Body of pancreas (tissue), 4 donors: ENCODE measurements at regions not wholly inside any gene's neighbourhood (a gene's known extent, or its start where the extent isn't known, plus 50 kb on each side); places are given as distances from the start of the nearest gene placed in this dataset.

Experiments
- ATAC-seq: fragments of 150-250 bp; one replicate; pipeline ENCODE4 v1.9.1; 2016
- DNase-seq, 4 donors: peaks; one replicate each; pipeline ENCODE4 v3.0.0-alpha.2; 2019
- H3K27ac ChIP-seq, 4 donors: fragments of 200-600 bp; sonication (generic); 1 replicate in 3 of 4; 2 replicates in 1 of 4; pipeline versions ENCODE4 v1.5.1 to v1.6.1; 2016 to 2019; ENCODE audit warnings: mild to moderate bottlenecking in 1 of 4, mixed read lengths in 1 of 4, moderate library complexity in 1 of 4
- H3K27me3 ChIP-seq, 2 donors: fragments of 200-600 bp; sonication (generic); one replicate each; pipeline ENCODE4 v1.6.0; 2016; ENCODE audit warnings: mild to moderate bottlenecking in 1 of 2
- H3K36me3 ChIP-seq, 2 donors: fragments of 200-600 bp; sonication (generic); replicated peaks in 1 of 2; 2 replicates each; pipeline ENCODE4 v1.5.1; 2016; ENCODE audit warnings: low read depth in 2 of 2; ENCODE audit not compliant: insufficient read depth in 1 of 2
- H3K4me1 ChIP-seq: fragments of 200-600 bp; sonication (generic); one replicate; pipeline ENCODE4 v1.6.0; 2016
- H3K4me3 ChIP-seq, 2 donors: fragments of 200-600 bp; sonication (generic); 1 replicate in 1 of 2; 2 replicates in 1 of 2; pipeline ENCODE4 v1.5.1; 2016 to 2019
- H3K9me3 ChIP-seq, 3 donors: fragments of 200-600 bp; sonication (generic); 1 replicate in 2 of 3; 2 replicates in 1 of 3; pipeline ENCODE4 v1.5.1; 2016
- POLR2A ChIP-seq, 3 donors: fragments of 450-650 bp; IDR thresholded peaks; one replicate each; pipeline ENCODE4 v1.6.1; 2016; ENCODE audit warnings: antibody characterized with exemption in 3 of 3, mild to moderate bottlenecking in 2 of 3
- WGBS, 2 donors: methylation state at CpG; one replicate each; pipeline ENCODE4 v1.1.5; 2017; 5-methylcytosine and 5-hydroxymethylcytosine counted together
- intact Hi-C: fragments of 100-400 bp; cut with DNase I; formaldehyde crosslinking; loops from one replicate; pipeline ENCODE4 v1.15.1; 2023
- TF ChIP-seq, protein P1 (sequence below), 7 experiments: fragments of 450-650 bp in 4 of 7; fragments of 200-600 bp in 3 of 7; sonication (generic) in 3 of 7; IDR thresholded peaks; one replicate each; pipeline ENCODE4 v1.5.1; 2016 to 2019; ENCODE audit warnings: antibody characterized with exemption in 7 of 7

DNA sequence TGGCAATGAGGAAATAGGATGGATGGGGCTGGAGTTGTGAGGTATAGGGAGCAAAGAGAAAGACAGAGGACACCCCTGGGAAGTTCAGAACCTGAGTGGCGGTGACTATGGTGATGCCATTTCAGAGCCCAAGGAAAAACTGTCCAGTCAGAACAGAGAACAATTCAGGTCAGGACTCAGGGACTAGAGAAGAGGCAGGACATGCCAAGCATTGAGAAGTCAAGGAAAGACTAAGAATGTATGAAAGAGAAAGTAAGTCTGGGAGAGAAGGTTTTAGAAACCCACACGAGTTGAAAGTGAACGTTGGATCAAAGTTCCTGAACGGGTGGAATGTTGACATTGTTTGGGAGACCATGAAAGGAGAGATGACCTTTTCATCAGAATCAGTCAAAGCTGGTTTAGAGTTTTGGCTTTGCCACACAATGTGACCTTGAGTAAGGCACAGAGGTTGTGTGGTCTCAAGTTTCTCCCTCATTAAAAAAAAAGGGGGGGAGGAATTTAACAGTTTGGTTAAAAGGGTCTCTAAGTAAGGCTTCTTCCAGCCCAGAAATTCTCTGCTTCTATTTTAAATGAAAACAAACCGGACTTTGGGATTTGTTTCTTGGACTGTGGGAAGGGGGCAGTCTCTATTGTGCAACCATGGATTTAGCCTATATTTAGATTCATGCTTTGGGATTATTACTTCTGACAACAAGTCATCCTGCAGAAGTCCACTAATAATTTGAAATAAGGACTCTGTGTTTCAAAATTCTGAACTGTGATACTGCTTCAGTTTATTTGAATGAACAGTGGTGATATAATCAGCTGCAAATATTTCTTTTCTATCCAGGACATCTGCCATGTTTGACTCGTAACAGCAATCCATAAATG is 315.9 kb upstream of the TBL1XR1 start:
- Histone ChIP-seq H3K27ac (no peak overlapping the region), H3K27me3 (no peaks in the 10 kb centered on the region)
- intact Hi-C loops: no loop called here

DNA sequence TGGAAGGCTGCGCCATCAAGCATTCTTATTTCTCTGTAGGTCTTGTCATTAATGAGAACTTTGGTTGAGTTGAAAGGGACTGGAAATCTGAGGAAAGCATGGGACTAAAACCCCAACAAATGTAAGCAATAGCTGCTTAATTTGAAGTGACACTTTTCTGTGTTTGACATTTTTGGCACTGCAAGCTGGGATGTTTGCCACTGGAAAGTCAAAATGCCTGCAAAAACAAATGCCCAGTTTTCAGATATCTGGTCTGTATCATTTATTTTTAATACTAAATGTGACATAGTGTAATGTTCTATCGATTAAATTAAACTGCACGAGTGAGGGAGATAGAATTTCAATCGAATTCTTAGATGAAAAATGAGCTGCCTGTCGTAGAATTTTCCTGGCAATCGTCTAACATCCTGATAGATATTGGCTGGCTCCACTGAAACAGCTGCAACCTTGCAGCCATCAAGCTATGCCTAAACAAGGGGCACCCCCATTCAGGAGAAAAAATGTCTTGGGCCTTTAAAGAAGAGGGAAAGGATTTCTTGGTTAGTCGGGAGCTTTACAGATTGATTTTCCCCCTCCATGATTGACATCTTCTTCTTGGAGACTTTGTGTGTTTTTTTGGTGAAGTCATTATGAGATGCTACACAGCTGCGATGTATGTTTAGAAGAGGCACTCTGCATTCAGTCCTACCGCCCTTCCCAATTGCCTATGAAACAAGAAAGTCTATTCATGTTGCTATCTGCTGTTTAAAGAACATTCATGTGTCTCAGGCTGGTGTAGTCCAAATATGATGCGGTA is 316.7 kb upstream of the TBL1XR1 start:
- WGBS, 2 donors: 32 to 39% methylated on average over 10 of the region's 10 CpGs
- intact Hi-C loops: no loop called here
- no peak for TF ChIP-seq POLR2A (IDR thresholded peaks at IDR 0.05)
- TF ChIP-seq, protein P1, sequence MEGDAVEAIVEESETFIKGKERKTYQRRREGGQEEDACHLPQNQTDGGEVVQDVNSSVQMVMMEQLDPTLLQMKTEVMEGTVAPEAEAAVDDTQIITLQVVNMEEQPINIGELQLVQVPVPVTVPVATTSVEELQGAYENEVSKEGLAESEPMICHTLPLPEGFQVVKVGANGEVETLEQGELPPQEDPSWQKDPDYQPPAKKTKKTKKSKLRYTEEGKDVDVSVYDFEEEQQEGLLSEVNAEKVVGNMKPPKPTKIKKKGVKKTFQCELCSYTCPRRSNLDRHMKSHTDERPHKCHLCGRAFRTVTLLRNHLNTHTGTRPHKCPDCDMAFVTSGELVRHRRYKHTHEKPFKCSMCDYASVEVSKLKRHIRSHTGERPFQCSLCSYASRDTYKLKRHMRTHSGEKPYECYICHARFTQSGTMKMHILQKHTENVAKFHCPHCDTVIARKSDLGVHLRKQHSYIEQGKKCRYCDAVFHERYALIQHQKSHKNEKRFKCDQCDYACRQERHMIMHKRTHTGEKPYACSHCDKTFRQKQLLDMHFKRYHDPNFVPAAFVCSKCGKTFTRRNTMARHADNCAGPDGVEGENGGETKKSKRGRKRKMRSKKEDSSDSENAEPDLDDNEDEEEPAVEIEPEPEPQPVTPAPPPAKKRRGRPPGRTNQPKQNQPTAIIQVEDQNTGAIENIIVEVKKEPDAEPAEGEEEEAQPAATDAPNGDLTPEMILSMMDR (IDR thresholded peaks at IDR 0.05): no peak
- no peak overlapping the region for H3K27ac ChIP-seq
- no peak for ATAC-seq
- H3K4me1 ChIP-seq: peaks cover 21% of the 10 kb centered on the region
- DNase-seq: no peak
- no peaks in the 10 kb centered on the region for H3K27me3 ChIP-seq
- no peaks in the 10 kb centered on the region for H3K9me3 ChIP-seq
- no peaks in the 10 kb centered on the region for H3K36me3 ChIP-seq
- no peak overlapping the region for H3K4me3 ChIP-seq

More for the DNA sequence above, 315.9 kb upstream of the TBL1XR1 start:
- WGBS, 2 donors: 32 to 34% methylated on average over 6 of the region's 6 CpGs
- DNase-seq: no peak
- Histone ChIP-seq H3K4me1 (peaks cover 21% of the 10 kb centered on the region), H3K36me3 (no peaks in the 10 kb centered on the region), H3K4me3 (no peak overlapping the region), H3K9me3 (no peaks in the 10 kb centered on the region)
- TF ChIP-seq, protein P1 (IDR thresholded peaks at IDR 0.05): no peak
- TF ChIP-seq POLR2A (IDR thresholded peaks at IDR 0.05): no peak
- no peak for ATAC-seq

DNA sequence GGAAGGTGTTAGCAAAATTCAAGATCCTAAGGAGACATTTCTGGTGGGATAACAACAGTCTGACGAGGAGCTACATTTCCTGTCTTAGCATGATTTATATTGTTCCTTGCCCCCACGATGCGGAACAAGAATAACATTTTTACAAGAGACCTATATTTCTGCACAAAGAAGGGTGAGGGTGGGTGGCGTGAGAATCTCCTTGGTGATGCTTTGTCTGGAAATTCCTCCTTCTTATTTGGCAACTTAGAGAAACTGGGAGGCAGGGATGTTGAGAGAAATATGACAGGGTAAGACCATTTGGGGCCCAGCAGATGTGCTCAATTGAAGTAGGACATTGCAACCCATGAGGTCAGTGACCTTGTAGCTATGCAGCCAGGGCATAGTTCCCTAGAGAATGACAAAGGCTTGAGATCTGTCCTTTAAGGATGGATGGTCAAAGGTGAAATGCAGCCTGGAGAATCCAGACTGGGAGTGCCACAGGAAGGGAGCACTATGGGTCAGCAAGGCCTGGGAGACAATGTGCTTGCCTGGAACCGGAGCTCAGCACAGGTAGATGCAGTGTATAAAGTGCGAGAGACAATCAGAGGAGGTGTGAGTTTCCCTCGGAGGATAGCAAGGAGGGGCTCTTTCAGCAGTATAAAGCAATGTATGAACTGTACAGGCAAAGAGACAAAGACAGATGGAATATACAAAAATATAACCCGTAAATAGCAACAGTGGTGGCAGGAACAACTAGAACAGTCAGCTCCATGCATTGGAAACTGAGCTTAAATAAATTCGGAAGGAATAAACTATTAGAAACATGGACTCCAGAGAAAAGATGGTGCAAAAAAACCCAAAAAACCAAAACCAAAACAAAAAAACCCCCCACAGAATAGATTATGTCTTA is 317.6 kb upstream of the TBL1XR1 start:
- no peak for ATAC-seq
- peaks cover 21% of the 10 kb centered on the region for H3K4me1 ChIP-seq
- H3K36me3 ChIP-seq: no peaks in the 10 kb centered on the region
- H3K27ac ChIP-seq: no peak overlapping the region
- intact Hi-C loops: no loop called here
- no peak overlapping the region for H3K4me3 ChIP-seq
- no peak for DNase-seq
- H3K9me3 ChIP-seq: no peaks in the 10 kb centered on the region
- TF ChIP-seq POLR2A (IDR thresholded peaks at IDR 0.05): no peak
- TF ChIP-seq, protein P1 (IDR thresholded peaks at IDR 0.05): no peak
- WGBS, 2 donors: 90 to 92% methylated on average over 9 of the region's 9 CpGs
- H3K27me3 ChIP-seq: no peaks in the 10 kb centered on the region

DNA sequence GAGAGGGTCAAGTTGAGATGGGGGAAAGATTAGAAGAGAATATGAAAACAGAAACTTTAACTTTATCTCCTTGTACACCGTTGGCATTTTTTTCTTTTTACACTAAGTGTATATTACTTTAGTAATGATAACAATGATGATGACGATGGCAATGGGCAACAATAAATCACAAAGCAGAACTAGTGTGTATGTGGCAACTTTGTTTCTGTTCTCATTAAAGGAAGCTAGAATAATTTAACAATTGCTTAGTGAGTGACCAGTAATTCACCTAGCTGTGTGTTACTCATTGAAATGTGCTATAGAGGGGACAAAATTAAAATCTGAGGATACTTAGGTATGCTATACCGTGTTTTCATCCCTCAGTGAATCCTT is 318.5 kb upstream of the TBL1XR1 start:
- intact Hi-C loops: no loop called here
- TF ChIP-seq, protein P1 (IDR thresholded peaks at IDR 0.05): no peak
- no peak for TF ChIP-seq POLR2A (IDR thresholded peaks at IDR 0.05)
- H3K36me3 ChIP-seq: no peaks in the 10 kb centered on the region
- H3K27me3 ChIP-seq: no peaks in the 10 kb centered on the region
- no peak overlapping the region for H3K4me3 ChIP-seq
- WGBS, 2 donors: 60 to 74% methylated on average over 3 of the region's 3 CpGs
- no peak for ATAC-seq
- H3K9me3 ChIP-seq: no peaks in the 10 kb centered on the region
- H3K4me1 ChIP-seq: peaks cover 21% of the 10 kb centered on the region
- no peak for DNase-seq
- no peak overlapping the region for H3K27ac ChIP-seq
